ENCODE measurements at regions not wholly inside any gene's neighbourhood (a gene's known extent, or its start where the extent isn't known, plus 50 kb on each side); places are given as distances from the start of the nearest gene placed in this dataset.

DNA sequence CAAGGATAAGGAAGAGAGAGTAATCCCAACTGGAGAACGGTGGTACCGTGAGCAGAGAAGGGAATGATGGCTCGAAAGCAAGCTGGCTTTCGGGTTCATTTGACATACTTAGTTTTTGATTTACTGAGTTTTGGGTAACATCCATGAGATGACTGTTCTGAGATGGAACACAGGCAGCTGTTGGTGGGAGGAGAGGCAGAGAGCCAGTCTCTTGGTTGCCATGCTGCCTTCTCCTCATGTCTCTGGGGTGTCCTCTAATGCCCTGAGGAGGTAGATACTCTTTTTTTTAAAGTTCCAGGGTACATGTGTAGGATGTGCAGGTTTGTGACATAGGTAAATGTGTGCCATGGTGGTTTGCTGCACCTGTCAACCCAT is 76.4 kb upstream of the NRP1 start:
- Histone ChIP-seq H3K27ac (ENCODE audit: low read depth in 1 of 3, low read length in 2 of 3) (no peak overlapping the region), H3K4me1 (ENCODE audit: control insufficient read depth in 3 of 3, insufficient read depth in 2 of 3, low read depth in 1 of 3, low read length in 2 of 3) (no peaks in the 10 kb centered on the region), H3K9me3 (ENCODE audit: control insufficient read depth in 2 of 2, insufficient read depth in 1 of 2, low read depth in 1 of 2, low read length in 1 of 2) (no peaks in the 10 kb centered on the region), H3K27me3 (ENCODE audit: control insufficient read depth in 3 of 3, insufficient read depth in 3 of 3, low read length in 3 of 3) (peaks cover 0 to 4% (median 0%) of the 10 kb centered on the region in 3 donors), H3K36me3 (ENCODE audit: control insufficient read depth in 3 of 3, insufficient read depth in 2 of 3, low read depth in 1 of 3, low read length in 3 of 3) (no peaks in the 10 kb centered on the region), H3K4me3 (ENCODE audit: low read depth in 1 of 3, low read length in 3 of 3) (no peak overlapping the region)
- no peak for DNase-seq
- FAIRE-seq = no peak
- 93 to 96% (median 94%) methylated on average over 4 of the region's 4 CpGs for WGBS, 3 donors

DNA sequence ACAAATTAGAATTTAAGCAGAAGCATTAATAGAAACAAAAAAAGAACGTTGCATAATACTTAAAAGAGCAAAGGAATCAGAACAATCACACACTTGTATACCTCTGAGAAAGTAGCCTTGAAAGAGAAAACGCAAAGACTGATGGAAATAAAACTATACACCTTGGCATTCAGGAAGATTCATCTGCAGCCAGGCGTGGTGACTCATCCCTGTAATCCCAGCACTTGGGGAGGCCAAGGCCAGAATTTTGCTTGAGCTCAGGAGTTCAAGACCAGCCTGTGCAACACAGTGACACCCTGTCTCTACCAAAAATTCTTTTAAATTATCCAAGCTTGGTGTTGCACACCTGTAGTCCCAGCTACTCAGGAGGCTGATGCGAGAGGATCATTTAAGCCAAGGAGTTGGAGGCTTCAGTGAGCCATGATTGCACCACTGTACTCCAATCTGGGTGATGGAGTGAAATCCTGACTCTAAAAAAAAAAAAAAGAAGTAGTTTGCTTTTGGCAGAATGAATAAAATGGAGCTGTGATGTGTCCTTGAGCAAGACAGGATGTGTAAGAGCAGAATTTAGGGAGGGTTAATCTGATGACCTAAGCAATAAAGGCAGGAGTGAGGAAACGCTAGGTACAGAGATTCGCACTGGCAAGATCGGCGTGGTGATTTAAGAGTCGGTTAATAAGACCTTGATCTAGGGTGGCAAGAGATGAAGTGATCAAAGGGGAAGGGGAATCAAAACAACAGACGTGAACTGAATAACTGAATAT is 75.8 kb upstream of the NRP1 start:
- no peak overlapping the region for H3K27ac ChIP-seq (ENCODE audit: low read depth in 1 of 3, low read length in 2 of 3)
- DNase-seq (no peak), FAIRE-seq (no peak)
- H3K27me3 ChIP-seq (ENCODE audit: control insufficient read depth in 3 of 3, insufficient read depth in 3 of 3, low read length in 3 of 3) = peaks cover 0 to 4% (median 0%) of the 10 kb centered on the region in 3 donors
- 82 to 89% (median 82%) methylated on average over 10 of the region's 10 CpGs for WGBS, 3 donors
- no peaks in the 10 kb centered on the region for H3K4me1 ChIP-seq (ENCODE audit: control insufficient read depth in 3 of 3, insufficient read depth in 2 of 3, low read depth in 1 of 3, low read length in 2 of 3)
- no peaks in the 10 kb centered on the region for H3K9me3 ChIP-seq (ENCODE audit: control insufficient read depth in 2 of 2, insufficient read depth in 1 of 2, low read depth in 1 of 2, low read length in 1 of 2)
- H3K36me3 ChIP-seq (ENCODE audit: control insufficient read depth in 3 of 3, insufficient read depth in 2 of 3, low read depth in 1 of 3, low read length in 3 of 3) = no peaks in the 10 kb centered on the region
- no peak overlapping the region for H3K4me3 ChIP-seq (ENCODE audit: low read depth in 1 of 3, low read length in 3 of 3)

DNA sequence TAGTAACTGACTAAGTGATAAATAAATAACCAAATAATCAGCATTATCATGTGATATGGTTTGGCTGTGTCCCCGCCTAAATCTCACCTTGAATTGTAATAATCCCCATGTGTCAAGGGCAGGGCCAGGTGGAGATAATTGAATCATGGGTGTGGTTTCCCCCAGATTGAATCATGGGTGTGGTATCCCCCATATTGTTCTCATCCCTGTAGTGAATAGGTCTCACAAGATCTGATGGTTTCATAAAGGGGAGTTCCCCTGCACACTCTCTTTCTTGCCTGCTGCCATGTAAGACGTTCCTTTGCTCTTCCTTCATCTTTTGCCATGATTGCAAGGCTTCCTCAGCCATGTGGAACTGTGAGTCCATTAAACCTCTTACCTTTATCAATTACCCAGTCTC is 72.1 kb upstream of the NRP1 start:
- FAIRE-seq (no peak), DNase-seq (no peak)
- no peak overlapping the region for H3K4me3 ChIP-seq (ENCODE audit: low read depth in 1 of 3, low read length in 3 of 3)
- no peaks in the 10 kb centered on the region for H3K4me1 ChIP-seq (ENCODE audit: control insufficient read depth in 3 of 3, insufficient read depth in 2 of 3, low read depth in 1 of 3, low read length in 2 of 3)
- no peak overlapping the region for H3K27ac ChIP-seq (ENCODE audit: low read depth in 1 of 3, low read length in 2 of 3)
- WGBS, 3 donors = 46 to 70% (median 67%) methylated on average over 2 of the region's 2 CpGs
- H3K36me3 ChIP-seq (ENCODE audit: control insufficient read depth in 3 of 3, insufficient read depth in 2 of 3, low read depth in 1 of 3, low read length in 3 of 3) = no peaks in the 10 kb centered on the region
- H3K9me3 ChIP-seq (ENCODE audit: control insufficient read depth in 2 of 2, insufficient read depth in 1 of 2, low read depth in 1 of 2, low read length in 1 of 2) = no peaks in the 10 kb centered on the region
- peaks cover 0 to 4% (median 0%) of the 10 kb centered on the region in 3 donors for H3K27me3 ChIP-seq (ENCODE audit: control insufficient read depth in 3 of 3, insufficient read depth in 3 of 3, low read length in 3 of 3)

DNA sequence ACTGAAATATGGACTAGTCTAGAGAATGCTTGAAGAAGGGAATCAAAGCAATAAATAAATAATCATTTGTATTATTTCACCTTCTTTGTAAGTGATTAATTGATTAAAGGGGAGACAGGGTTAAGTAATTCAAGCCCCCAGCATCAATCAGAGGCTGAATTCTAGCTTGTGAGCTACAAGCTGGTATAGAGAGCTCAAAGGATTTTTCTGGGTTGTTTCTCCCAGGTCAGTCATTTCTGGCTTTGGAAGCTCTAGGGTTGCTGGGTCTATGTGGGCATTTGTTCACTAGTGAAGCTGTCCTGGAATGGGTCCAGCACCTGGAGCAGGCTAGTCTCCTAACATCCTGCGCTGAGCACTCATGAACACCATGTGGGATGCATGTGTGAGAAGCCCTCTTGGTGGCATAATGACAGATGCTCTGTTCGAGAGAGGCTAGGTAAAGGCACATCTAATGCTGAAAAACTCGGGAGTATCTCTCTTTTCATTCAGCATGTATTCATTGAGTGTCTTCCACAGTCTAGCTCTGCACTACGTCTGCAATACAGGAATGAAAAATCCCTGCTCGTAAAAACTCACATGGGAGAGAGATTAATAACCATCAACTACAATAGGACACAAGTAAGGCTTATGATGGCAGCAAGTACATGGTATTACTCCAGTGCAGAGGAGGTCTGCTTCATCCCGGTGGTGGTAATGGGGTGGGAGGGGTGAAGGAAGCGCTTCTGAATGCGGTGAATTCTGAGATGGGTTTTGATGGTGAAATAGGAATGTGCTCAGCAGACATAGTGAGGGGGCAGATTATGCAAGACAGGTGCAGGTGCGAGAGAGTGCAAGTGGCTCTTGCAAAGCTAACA is 68.0 kb upstream of the NRP1 start:
- Histone ChIP-seq H3K9me3 (ENCODE audit: control insufficient read depth in 2 of 2, insufficient read depth in 1 of 2, low read depth in 1 of 2, low read length in 1 of 2) (no peaks in the 10 kb centered on the region), H3K4me1 (ENCODE audit: control insufficient read depth in 3 of 3, insufficient read depth in 2 of 3, low read depth in 1 of 3, low read length in 2 of 3) (no peaks in the 10 kb centered on the region), H3K27ac (ENCODE audit: low read depth in 1 of 3, low read length in 2 of 3) (no peak overlapping the region), H3K27me3 (ENCODE audit: control insufficient read depth in 3 of 3, insufficient read depth in 3 of 3, low read length in 3 of 3) (no peaks in the 10 kb centered on the region), H3K4me3 (ENCODE audit: low read depth in 1 of 3, low read length in 3 of 3) (no peak overlapping the region), H3K36me3 (ENCODE audit: control insufficient read depth in 3 of 3, insufficient read depth in 2 of 3, low read depth in 1 of 3, low read length in 3 of 3) (no peaks in the 10 kb centered on the region)
- WGBS, 3 donors = 73 to 84% (median 82%) methylated on average over 9 of the region's 9 CpGs
- no peak for DNase-seq
- no peak for FAIRE-seq

DNA sequence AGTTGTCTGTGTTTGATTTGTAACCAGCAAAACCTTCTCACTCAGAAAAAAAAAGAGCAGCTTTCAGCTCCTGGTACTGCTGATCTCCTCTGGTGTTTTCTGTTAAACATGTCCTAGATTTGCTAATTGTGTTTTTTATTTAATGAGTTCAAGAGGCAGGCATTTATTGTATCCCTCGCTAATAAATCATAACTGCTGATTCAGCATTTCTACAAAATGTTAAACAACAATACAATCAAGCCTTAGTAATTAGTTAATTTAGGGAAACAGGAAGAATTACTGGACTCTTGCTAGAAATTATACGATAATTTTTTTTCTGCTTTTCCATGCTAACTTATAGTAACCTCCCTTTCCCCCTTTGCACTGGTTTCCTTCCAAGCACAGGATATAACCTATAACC is 66.8 kb upstream of the NRP1 start:
- Histone ChIP-seq H3K27ac (ENCODE audit: low read depth in 1 of 3, low read length in 2 of 3) (no peak overlapping the region), H3K9me3 (ENCODE audit: control insufficient read depth in 2 of 2, insufficient read depth in 1 of 2, low read depth in 1 of 2, low read length in 1 of 2) (peaks cover 0 to 8% of the 10 kb centered on the region in 2 donors), H3K4me1 (ENCODE audit: control insufficient read depth in 3 of 3, insufficient read depth in 2 of 3, low read depth in 1 of 3, low read length in 2 of 3) (no peaks in the 10 kb centered on the region), H3K27me3 (ENCODE audit: control insufficient read depth in 3 of 3, insufficient read depth in 3 of 3, low read length in 3 of 3) (no peaks in the 10 kb centered on the region), H3K36me3 (ENCODE audit: control insufficient read depth in 3 of 3, insufficient read depth in 2 of 3, low read depth in 1 of 3, low read length in 3 of 3) (no peaks in the 10 kb centered on the region), H3K4me3 (ENCODE audit: low read depth in 1 of 3, low read length in 3 of 3) (no peak overlapping the region)
- FAIRE-seq (no peak), DNase-seq (no peak)
- 78 to 86% (median 84%) methylated on average over 2 of the region's 2 CpGs for WGBS, 3 donors

DNA sequence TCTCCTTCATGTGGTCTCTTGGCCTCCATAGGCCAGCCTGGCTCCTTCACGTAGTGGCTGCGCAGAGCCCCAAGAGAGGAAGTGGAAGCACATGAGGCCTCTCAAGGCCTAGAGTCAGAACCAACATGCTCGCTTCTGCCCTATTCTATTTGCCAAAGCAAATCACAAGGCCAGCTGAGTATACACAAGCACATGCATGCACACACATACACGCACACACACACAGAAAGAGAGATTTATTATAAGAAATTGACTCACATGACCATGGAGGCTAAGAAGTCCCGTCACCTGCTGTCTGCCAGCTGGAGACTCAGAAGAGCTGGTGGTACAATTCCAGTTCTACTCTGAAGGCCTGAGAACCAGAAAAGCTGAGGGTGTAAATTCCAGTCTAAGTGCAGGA is 64.3 kb upstream of the NRP1 start:
- Histone ChIP-seq H3K4me1 (ENCODE audit: control insufficient read depth in 3 of 3, insufficient read depth in 2 of 3, low read depth in 1 of 3, low read length in 2 of 3) (no peaks in the 10 kb centered on the region), H3K27ac (ENCODE audit: low read depth in 1 of 3, low read length in 2 of 3) (no peak overlapping the region), H3K27me3 (ENCODE audit: control insufficient read depth in 3 of 3, insufficient read depth in 3 of 3, low read length in 3 of 3) (no peaks in the 10 kb centered on the region), H3K9me3 (ENCODE audit: control insufficient read depth in 2 of 2, insufficient read depth in 1 of 2, low read depth in 1 of 2, low read length in 1 of 2) (peaks cover 0 to 9% of the 10 kb centered on the region in 2 donors), H3K4me3 (ENCODE audit: low read depth in 1 of 3, low read length in 3 of 3) (no peak overlapping the region), H3K36me3 (ENCODE audit: control insufficient read depth in 3 of 3, insufficient read depth in 2 of 3, low read depth in 1 of 3, low read length in 3 of 3) (no peaks in the 10 kb centered on the region)
- 86 to 95% (median 91%) methylated on average over 5 of the region's 5 CpGs for WGBS, 3 donors
- DNase-seq = no peak
- no peak for FAIRE-seq

DNA sequence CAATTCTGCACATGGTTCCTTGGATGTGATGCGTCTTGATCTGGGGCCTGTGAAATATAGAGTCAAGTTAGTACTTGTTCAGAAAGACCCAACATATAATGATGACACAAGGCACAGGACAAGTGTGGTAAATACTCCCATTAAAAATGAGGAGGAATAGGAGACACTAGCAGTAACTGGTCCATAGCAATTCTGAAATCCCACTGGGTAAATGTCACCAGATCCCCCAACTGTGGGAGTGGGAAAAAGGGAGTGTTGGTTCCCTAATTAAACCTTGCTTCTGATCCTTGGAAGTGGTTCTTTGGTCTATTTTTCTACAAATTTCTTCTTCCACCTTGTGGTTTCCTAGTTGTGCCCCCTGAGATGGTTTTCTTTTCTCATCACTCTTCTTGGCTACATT is 62.5 kb upstream of the NRP1 start:
- no peak overlapping the region for H3K4me3 ChIP-seq (ENCODE audit: low read depth in 1 of 3, low read length in 3 of 3)
- FAIRE-seq = no peak
- peaks cover 0 to 5% (median 0%) of the 10 kb centered on the region in 3 donors for H3K27me3 ChIP-seq (ENCODE audit: control insufficient read depth in 3 of 3, insufficient read depth in 3 of 3, low read length in 3 of 3)
- 6 to 47% (median 31%) methylated on average over 1 of the region's 1 CpG for WGBS, 3 donors
- no peaks in the 10 kb centered on the region for H3K4me1 ChIP-seq (ENCODE audit: control insufficient read depth in 3 of 3, insufficient read depth in 2 of 3, low read depth in 1 of 3, low read length in 2 of 3)
- H3K36me3 ChIP-seq (ENCODE audit: control insufficient read depth in 3 of 3, insufficient read depth in 2 of 3, low read depth in 1 of 3, low read length in 3 of 3) = no peaks in the 10 kb centered on the region
- DNase-seq = no peak
- no peak overlapping the region for H3K27ac ChIP-seq (ENCODE audit: low read depth in 1 of 3, low read length in 2 of 3)
- H3K9me3 ChIP-seq (ENCODE audit: control insufficient read depth in 2 of 2, insufficient read depth in 1 of 2, low read depth in 1 of 2, low read length in 1 of 2) = peaks cover 0 to 9% of the 10 kb centered on the region in 2 donors

DNA sequence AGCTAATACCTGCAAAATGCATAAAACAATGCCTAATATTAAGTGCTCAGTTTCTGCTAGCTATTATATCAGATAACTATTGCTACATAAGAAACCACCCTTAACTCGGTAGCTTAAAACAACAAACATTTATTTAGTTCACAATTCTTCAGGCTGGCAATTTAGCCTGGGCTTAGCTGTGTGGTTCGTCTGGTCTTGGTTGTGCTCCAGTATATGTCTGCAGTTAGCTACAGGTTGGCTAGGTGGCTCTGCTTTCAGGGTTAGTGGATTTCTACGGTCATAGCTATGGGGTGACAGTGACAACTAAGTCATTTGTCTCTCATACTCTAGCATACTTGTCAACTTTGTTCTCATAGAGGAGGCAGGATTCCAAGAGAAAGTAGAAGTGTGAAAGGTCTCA is 61.8 kb upstream of the NRP1 start:
- 83 to 90% (median 84%) methylated on average over 3 of the region's 3 CpGs for WGBS, 3 donors
- Histone ChIP-seq H3K9me3 (ENCODE audit: control insufficient read depth in 2 of 2, insufficient read depth in 1 of 2, low read depth in 1 of 2, low read length in 1 of 2) (peaks cover 0 to 9% of the 10 kb centered on the region in 2 donors), H3K4me1 (ENCODE audit: control insufficient read depth in 3 of 3, insufficient read depth in 2 of 3, low read depth in 1 of 3, low read length in 2 of 3) (no peaks in the 10 kb centered on the region), H3K27ac (ENCODE audit: low read depth in 1 of 3, low read length in 2 of 3) (no peak overlapping the region), H3K4me3 (ENCODE audit: low read depth in 1 of 3, low read length in 3 of 3) (no peak overlapping the region), H3K36me3 (ENCODE audit: control insufficient read depth in 3 of 3, insufficient read depth in 2 of 3, low read depth in 1 of 3, low read length in 3 of 3) (no peaks in the 10 kb centered on the region), H3K27me3 (ENCODE audit: control insufficient read depth in 3 of 3, insufficient read depth in 3 of 3, low read length in 3 of 3) (peaks cover 0 to 6% (median 0%) of the 10 kb centered on the region in 3 donors)
- no peak for FAIRE-seq
- DNase-seq = no peak

All from small intestine (tissue), 7 donors.